Prostate gland (tissue), 2 donors: ENCODE measurements at regions not wholly inside any gene's neighbourhood (a gene's known extent, or its start where the extent isn't known, plus 50 kb on each side); places are given as distances from the start of the nearest gene placed in this dataset.
"Not testable (repeated sequence)": the region's sequence is repeated elsewhere in the genome, so short reads cannot be mapped to it uniquely, and the experiment has no call there.

ENCODE experiments used
- POLR2A ChIP-seq: fragments of 450-650 bp; IDR thresholded peaks from one replicate; pipeline ENCODE4 v1.6.1; 2016; ENCODE audit warnings: antibody characterized with exemption, mild to moderate bottlenecking
- TF ChIP-seq, protein P1 (sequence below), 4 experiments: fragments of 200-600 bp in 2 of 4; fragments of 450-650 bp in 2 of 4; sonication (generic) in 2 of 4; IDR thresholded peaks; 1 replicate in 3 of 4; 2 replicates in 1 of 4; pipeline ENCODE4 v1.5.1; 2016 to 2019; ENCODE audit warnings: antibody characterized with exemption in 4 of 4, mild to moderate bottlenecking in 2 of 4, moderate library complexity in 2 of 4

DNA sequence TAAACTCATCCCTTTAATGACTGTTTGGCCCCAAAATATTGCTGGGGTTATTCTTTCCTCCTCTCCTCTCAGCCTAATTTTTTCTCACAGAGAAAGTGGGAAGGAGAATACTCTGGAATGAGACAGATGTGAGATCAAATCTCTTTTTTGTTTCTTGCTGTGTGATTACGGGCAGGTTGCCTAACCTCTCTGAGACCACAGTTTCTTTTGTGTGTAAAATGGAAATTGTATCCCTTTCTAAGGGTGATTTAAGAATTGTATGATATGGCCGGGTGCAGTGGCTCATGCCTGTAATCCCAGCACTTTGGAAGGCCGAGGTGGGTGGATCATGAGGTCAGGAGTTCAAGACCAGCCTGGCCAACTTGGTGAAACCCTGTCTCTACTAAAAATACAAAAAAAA lies 111.5 kb upstream of the MRPS22 start:
- TF ChIP-seq, protein P1, sequence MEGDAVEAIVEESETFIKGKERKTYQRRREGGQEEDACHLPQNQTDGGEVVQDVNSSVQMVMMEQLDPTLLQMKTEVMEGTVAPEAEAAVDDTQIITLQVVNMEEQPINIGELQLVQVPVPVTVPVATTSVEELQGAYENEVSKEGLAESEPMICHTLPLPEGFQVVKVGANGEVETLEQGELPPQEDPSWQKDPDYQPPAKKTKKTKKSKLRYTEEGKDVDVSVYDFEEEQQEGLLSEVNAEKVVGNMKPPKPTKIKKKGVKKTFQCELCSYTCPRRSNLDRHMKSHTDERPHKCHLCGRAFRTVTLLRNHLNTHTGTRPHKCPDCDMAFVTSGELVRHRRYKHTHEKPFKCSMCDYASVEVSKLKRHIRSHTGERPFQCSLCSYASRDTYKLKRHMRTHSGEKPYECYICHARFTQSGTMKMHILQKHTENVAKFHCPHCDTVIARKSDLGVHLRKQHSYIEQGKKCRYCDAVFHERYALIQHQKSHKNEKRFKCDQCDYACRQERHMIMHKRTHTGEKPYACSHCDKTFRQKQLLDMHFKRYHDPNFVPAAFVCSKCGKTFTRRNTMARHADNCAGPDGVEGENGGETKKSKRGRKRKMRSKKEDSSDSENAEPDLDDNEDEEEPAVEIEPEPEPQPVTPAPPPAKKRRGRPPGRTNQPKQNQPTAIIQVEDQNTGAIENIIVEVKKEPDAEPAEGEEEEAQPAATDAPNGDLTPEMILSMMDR (IDR thresholded peaks at IDR 0.05), result not testable (repeated sequence)
- TF ChIP-seq POLR2A, result not testable (repeated sequence)
